ENCODE measurements at regions not wholly inside any gene's neighbourhood (a gene's known extent, or its start where the extent isn't known, plus 50 kb on each side); places are given as distances from the start of the nearest gene placed in this dataset.

- no peaks in the 10 kb centered on the region for H4K20me1 ChIP-seq (ENCODE audit: insufficient read depth, low read length)
- H3K36me3 ChIP-seq (replicated peaks in 1 of 2; ENCODE audit: control insufficient read depth in 1 of 2, insufficient read depth in 2 of 2, low read length in 2 of 2), result no peaks in the 10 kb centered on the region
- no peak for FAIRE-seq
- 1% methylated on average over 5 of the region's 5 CpGs for WGBS (ENCODE audit: low lambda C conversion rate)
- no peak overlapping the region for H3K27ac ChIP-seq (ENCODE audit: extremely low read length, insufficient read depth, low read length)
- DNase-seq (ENCODE audit: low spot score), result no peak
- H3K4me1 ChIP-seq (ENCODE audit: insufficient read depth, low read length), result no peaks in the 10 kb centered on the region
- CTCF ChIA-PET (ENCODE audit: low intra/inter-chr PET ratio, low total read pairs), result no interaction called here
- no peaks in the 10 kb centered on the region for H3K27me3 ChIP-seq (ENCODE audit: control insufficient read depth in 1 of 2, insufficient read depth in 2 of 2, low read length in 2 of 2)
- ATAC-seq, result no peak
- no peaks in the 10 kb centered on the region for H3K79me2 ChIP-seq (ENCODE audit: insufficient read depth, low read length)
- H2AFZ ChIP-seq (ENCODE audit: low read length), result no peak overlapping the region
- POLR2A ChIA-PET, result no interaction called here
- H3K9me3 ChIP-seq (ENCODE audit: low read length), result no peaks in the 10 kb centered on the region
- in situ Hi-C loops (cut with HindIII; ENCODE audit: extremely low pct_ligation_motif_present, low pct_unique_long_range_greater_than_20kb), result no loop called here
- TF ChIP-seq ZNF331 (CRISPR knock-in tag; IDR thresholded peaks at IDR 0.05) (no peak), BCL3 (CRISPR knock-in tag; IDR thresholded peaks at IDR 0.05) (no peak), ZNF460 (CRISPR knock-in tag; IDR thresholded peaks at IDR 0.05; ENCODE audit: borderline replicate concordance) (no peak), YY1 (IDR thresholded peaks at IDR 0.05; ENCODE audit: insufficient read depth, insufficient replicate concordance, low read depth, low read length) (no peak), CHD4 (IDR thresholded peaks at IDR 0.05; ENCODE audit: borderline replicate concordance, low read length) (no peak), AGO1 (IDR thresholded peaks at IDR 0.05; ENCODE audit: low read depth, low read length, poor library complexity, severe bottlenecking) (no peak), SOX6 (IDR thresholded peaks at IDR 0.05) (no peak), SOX6 (CRISPR knock-in tag; IDR thresholded peaks at IDR 0.05) (no peak), ZNF549 (CRISPR knock-in tag; IDR thresholded peaks at IDR 0.05) (no peak), TFAP4 (IDR thresholded peaks at IDR 0.05; ENCODE audit: borderline replicate concordance, low read depth) (no peak)
- H3K9ac ChIP-seq (ENCODE audit: insufficient read depth, low read depth, low read length), result no peak overlapping the region
- intact Hi-C loops (cut with micrococcal nuclease; ENCODE audit: unreplicated experiment), result no loop called here
- no peak overlapping the region for H3K4me2 ChIP-seq (ENCODE audit: low read depth, low read length)
- no peak overlapping the region for H3K4me3 ChIP-seq (replicated peaks in 1 of 3; ENCODE audit: insufficient read depth in 1 of 3, low read depth in 2 of 3, low read length in 3 of 3)
- BruUV-seq (replicated peaks), result no TSS peak
These were observed 619.8 kb downstream of the TBL1XR1 start for GRCh38 chr3:176577447-176577846.
